ENCODE measurements at regions not wholly inside any gene's neighbourhood (a gene's known extent, or its start where the extent isn't known, plus 50 kb on each side); places are given as distances from the start of the nearest gene placed in this dataset.

DNA sequence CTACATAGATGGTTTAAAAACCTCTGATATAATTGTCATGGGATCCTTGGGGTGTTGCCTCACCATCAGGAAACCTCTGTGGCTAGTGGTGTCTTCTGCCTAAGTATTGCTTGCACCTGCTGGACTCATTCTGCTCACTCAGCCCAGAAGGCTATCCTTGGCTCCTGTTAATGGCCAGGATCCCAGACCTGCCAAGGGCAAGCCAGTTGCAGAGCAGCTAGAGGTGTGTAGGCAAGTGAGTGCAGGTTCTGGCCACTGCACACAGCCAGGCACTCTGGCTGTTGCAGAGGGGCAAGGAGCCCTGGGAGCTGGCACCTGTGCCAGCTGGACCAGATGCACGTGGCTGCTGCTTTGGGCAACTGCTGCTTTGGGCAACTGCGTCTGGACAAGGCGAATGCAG lies 1125.8 kb downstream of the SI start:
- no peak for DNase-seq (ENCODE audit: low read depth, low spot score)

DNA sequence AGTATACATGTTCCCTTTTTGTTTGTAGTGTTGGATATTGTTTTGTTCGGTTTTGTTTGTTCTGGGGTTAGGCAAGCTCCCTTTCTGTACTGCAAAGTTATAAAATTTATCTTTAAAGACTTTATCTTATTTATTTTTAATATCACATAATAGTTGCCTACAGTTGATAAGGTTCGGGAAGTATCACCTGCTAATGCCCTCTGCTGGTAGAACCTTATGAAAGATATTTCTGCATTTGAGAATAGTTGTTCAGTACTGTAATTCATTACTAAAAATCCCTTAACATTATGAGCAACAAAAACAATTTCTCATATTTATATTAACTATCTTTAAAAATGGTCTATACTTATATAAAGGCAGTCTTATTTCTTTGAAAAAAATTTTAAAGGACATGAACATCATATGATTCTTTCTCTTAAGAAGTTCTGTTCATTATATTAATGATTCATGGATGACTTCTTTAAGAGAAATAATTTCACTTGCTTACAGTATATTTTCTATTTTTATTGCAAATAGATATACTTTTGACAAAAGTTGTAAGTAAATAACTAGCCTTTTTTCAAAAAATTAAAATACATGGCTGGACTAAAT lies 1126.8 kb downstream of the SI start:
- no peak for DNase-seq (ENCODE audit: low read depth, low spot score)

DNA sequence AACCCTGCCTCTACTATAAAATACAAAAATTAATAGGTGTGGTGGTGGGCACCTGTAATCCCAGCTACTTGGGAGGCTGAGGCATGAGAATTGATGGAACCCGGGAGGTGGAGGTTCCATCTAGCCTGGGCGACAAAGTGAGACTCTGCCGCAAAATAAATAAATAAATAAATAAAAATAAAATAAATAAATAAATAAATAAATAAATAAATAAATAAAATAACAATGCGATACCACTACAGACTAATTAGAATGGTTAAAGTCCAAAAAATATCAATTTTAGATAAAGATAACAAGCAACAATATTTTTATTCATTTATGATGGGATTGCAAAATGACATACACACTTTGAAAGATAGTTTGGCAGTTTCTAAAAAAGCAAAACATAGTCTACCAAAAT lies 1131.5 kb downstream of the SI start:
- no peak for DNase-seq (ENCODE audit: low read depth, low spot score)

DNA sequence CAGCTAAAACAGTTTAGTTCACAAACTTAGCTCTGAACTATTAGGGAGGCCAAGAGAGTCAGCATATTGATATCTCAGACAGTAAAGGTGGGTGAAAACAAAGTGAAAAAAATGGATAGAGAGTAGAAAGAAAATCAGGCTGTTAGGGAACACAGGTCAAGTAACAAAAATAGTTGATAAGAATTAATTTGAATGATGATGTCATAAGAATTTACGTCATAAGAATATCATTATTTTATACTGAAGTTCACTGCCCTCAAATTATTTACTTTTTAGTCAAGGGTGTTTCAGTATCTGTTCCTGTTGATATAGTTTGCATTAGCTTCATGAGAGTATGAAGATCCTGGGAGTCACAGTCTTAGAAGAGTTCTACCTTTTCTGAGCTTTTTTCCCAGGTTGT lies 1134.6 kb downstream of the SI start:
- DNase-seq (ENCODE audit: low read depth, low spot score), result no peak

DNA sequence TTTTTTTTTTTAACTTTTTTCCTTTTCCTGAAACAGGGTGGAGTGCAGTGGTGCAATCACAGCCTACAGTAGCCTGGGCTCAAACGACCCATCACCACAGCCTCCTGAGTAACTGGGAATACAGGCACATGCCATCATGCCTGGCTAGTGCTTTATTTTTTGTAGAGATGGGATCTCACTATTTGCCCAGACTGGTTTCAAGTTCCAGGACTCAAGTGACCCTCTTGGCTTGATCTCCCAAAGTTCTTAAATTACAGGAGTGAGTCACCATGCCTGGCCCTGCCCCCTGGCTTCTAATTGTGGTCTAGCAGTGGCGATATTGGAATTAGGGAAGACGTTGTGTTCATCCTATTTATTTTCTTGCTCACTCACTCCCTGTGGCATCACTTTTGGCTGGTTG lies 1138.4 kb downstream of the SI start:
- no peak for DNase-seq (ENCODE audit: low read depth, low spot score)

DNA sequence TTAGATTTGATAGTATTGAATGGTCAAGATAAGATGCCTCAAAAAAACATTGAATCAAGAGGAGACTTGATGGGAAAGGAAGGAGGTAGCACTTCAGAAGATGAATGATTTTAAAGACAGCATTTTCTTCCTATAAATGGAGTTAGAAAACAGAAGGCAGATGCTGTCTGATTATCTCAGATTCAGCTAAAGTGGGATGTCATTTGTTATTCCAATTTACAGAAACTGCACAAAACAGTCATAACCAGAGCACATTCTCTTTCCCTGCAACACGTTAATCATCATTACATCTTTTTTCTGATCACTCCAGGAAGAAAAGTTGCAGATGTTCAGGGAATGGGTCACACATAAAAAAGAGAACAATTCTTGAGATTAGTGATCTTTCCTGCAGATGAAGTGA lies 1141.8 kb downstream of the SI start:
- DNase-seq (ENCODE audit: low read depth, low spot score), result no peak

DNA sequence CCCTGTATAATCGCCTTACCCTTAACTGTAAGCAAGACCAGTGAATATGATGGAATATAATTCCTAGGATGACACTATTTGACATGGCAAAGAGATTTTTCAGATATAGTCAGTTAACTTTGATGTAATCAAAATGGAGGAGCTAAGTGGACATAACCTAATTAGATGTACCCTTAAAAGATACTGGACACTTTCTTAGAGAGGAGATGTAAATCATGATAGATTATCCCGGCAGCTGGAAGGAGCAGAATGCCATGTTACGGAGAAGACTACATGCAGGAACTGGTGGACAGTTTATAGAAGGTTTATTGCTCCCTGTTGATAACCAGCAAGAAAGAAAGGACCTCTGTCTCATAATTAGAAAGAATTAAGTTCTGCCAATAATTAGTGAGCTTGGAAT lies 1142.9 kb downstream of the SI start:
- no peak for DNase-seq (ENCODE audit: low read depth, low spot score)

DNA sequence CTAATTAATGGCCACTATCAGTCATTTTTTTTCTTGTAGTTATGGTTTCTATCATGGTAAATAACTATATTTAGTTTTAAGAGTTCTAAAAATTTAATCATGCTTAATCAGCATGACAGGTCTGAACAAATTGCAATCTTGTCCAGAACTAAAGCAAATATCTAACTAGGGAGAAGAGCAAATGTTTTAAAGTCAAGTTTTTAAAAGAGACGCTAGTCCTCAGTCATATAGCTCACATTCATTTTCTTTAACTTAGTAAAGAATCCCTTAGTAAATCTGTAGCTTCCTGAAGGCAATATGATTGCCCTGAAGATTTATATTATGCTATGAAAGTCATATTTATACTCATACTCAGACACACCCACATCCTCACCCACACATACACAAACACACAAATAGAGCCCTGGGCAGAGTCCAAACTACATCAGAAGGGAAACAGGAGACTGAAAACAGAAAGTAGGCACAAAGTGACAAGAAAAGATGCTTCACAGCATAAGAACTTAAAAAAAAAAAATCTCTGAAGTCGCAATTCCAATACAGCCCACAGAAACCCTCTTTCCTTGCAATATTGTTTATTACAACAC lies 1149.1 kb downstream of the SI start:
- no peak for DNase-seq (ENCODE audit: low read depth, low spot score)

DNA sequence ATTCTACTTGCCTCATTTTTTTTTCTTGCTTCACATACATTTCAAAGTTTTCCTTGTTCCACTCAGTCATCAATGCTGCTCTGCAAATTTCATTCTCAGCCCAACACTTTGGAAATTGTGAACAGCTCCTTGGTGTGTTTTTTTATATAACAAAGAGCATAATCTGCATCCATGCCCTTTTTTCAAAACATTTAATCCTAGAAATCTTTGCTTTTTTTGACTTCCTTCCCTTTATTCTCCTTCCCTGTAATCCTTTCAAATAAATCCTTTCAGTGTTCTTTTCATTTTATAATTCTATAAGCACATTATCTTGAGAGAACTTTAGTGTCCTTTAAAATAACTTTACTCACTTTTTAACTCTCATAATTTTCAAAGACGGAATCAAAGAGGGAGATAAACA lies 1150.8 kb downstream of the SI start:
- no peak for DNase-seq (ENCODE audit: low read depth, low spot score)

DNA sequence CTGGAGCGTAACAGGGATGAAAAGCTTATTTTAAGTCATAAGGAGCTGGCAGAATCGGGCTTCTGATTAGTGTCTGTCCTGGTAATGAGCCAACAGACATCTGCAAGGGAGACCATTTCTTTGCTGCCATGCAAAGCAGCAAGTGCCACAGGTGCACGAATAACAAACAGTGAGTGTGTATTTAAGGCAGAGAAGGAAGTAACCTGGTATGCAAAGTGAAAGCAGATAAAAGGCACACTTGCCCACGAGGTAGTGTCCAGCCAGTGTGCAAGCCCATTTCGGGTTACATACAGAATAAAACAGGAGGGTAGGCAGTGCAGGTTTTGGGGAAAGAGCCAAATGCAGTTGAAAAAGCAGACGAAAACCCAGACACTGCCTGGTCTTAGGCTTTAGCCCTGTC lies 1153.7 kb downstream of the SI start:
- DNase-seq (ENCODE audit: low read depth, low spot score), result no peak

DNA sequence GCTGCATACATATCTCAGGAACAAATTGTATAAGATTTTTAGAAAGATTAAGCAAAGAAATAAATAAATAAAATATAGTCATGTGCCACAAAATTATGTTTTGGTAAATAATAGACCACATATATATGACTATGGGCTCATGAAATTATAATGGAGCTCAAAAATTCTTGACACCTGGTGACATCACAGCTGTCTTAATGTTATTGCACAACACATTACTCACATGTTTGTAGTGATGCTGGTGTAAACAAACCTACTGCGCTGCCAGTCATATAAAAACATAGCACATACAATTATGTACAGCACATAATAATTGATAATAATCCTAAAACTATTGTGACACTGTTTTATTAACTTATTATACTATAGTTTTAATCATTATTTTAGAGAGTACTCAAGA lies 1159.1 kb downstream of the SI start:
- no peak for DNase-seq (ENCODE audit: low read depth, low spot score)

DNA sequence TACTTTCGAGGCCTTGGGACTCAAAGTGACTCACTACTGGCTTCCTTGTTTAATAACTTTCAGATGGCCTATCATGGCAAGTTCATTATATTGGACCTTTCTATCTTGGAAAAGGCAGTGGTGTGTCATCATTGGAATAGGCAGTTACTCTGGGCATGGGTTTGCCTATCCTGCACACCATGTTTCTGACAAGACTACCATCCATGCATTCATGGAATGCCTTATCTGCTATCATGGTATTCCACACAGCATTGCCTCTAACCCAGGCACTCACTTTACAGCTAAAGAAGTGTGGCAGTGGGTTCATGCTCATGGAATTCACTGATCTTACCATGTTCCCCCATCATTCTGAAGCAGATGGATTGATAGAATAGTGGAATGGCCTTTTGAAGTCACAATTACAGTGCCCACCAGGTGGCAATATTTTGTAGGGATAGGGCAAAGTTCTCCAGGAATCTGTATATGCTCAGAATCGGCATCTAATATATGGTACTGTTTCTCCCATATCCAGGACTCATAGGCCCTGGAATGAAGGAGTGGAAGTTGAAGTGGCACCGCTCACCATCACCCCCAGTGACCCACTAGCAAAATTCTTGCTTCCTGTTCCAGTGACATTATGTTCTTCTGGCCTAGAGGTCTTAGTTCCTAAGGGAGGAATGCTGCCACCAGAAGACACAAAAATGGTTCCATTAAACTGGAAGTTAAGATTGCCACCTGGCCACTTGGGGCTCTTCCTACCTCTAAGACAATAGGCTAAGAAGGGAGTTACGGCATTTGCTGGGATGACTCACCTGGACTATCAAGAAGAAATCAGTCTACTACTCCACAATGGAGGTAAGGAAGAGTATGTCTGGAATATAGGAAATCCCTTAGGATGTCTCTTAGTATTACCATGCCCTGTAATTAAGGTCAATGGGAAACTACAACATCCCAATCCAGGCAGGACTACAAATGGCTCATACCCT lies 1161.4 kb downstream of the SI start:
- no peak for DNase-seq (ENCODE audit: low read depth, low spot score)

DNA sequence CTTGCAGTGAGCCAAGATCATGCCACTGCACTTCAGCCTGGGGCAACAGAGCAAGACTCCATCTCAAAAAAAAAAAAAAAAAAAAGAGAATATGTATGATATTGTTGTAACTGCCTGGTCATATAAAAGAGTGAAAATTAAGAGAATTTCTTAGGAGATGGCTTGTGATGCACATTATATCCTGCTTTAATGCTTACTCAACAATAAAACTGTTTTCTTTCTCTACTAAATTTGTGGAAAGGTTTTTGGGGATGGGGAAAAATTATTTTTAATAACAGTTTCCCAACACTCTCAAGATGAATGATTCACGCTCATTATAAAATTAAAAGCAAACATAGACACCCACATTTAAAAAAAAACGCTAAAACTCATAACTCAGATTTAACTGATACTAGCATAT lies 1163.0 kb downstream of the SI start:
- DNase-seq (ENCODE audit: low read depth, low spot score), result no peak

DNA sequence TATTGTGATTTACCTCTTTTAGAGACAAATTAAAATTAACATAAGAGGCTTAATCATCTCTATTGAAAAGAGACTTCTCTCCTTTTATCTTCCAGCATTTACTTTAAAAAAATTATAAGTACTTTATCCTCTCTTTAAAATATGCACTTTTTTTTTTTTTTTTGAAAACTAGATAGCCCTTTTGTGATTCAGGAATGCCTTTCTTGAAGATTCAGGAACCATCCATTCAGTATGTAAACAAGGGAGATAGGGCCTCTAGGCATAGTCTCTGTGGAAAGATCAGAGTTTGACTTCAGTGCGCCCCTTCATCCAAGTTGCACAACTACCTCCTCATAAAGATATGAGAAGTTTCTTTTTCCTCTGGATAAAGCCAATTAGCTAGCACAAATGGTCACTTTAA lies 1163.7 kb downstream of the SI start:
- DNase-seq (ENCODE audit: low read depth, low spot score), result peak; percentile 50

DNA sequence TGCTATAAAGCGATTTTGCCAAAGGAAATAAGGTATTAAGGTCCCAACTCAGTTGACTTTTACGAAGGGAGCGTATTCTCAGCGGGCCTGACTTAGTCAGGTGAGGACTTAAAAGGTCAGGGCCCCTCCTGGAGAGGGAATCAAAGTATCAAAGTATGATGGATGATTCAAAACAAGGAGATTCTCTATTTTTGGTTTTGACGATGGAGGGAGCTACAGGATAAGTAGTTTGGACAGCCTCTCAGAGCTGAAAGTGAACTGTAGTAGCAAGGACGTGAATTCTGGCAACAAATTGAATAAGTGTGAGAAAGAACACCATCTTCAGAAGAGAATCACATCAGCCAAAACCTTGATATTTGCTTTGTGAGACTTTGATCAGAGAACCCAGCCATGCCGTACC lies 1186.5 kb downstream of the SI start:
- DNase-seq (ENCODE audit: low read depth, low spot score), result no peak

DNA sequence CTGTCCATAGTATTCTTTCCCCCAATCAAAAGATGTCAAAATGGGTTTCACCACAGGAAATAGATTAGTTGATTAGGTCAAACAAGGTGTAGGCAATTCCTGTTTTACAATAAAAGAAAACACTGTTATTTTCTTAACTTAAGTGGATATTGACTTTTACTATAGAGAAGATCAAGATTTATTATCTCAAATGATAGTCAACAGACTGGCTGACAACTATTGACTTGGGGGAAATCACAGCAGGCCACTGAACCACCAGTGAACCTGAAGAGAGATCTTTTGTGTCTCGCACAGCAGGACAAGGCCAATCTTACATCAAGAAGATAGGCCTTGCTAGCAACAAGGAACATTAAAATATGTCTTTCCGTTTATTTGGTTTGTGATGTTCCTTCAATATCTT lies 1187.6 kb downstream of the SI start:
- DNase-seq (ENCODE audit: low read depth, low spot score), result no peak

DNA sequence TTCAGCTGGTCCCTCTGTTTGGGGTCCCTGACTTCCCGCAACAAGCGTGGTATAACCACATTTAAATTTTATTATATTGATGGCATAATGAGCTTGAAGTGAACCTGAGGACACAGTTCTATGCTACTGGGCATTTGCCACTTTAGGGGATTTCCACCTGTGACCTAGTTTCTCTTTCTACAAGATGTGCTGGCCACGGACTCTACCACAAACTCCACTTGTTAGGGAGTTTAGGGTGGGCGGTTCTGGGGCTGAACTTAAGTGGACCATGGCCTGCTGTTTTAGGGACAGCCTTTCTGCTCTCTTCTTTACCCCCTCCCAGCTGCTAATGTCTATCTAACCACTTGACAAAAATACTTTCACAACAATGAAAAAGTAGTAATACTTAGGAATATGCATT lies 1199.1 kb downstream of the SI start:
- no peak for DNase-seq (ENCODE audit: low read depth, low spot score)

DNA sequence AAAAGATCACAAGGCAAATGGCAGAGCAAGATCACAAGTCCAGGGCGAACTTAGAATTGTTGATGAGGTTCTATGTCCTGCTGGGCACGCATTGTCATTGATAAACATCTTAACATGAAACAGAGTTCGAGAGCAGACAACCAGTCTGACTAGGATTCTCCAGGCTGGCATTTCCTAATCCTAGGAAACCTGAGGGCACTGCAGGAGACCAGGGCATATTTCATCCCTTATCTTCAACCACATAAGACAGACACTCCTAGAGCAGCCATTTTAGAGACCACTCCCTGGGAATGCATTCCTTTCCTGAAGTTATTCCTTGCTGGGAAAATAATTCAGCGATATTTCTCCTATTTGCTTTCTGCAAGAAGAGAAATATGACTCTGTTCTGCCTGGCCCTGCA lies 1199.9 kb downstream of the SI start:
- DNase-seq (ENCODE audit: low read depth, low spot score), result no peak

DNA sequence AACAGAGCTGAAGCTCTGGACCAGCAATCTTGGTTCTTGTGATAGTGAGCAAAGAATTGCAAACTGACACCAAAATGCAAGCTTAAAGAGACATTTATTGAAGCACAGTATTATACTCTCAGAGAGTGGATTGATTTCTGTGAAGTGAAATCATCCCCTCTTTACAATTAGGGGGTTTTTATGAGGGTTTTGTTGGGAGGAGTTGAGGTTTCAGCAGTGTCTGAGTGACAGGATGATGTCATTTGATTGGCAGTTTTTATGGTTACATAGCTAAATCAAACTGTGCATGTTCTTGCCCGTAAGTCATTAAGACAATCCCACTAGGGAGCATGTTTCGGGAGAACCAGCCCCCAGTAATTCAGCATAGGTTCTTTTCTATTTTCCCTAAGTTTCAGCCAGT lies 1200.5 kb downstream of the SI start:
- DNase-seq (ENCODE audit: low read depth, low spot score), result no peak

DNA sequence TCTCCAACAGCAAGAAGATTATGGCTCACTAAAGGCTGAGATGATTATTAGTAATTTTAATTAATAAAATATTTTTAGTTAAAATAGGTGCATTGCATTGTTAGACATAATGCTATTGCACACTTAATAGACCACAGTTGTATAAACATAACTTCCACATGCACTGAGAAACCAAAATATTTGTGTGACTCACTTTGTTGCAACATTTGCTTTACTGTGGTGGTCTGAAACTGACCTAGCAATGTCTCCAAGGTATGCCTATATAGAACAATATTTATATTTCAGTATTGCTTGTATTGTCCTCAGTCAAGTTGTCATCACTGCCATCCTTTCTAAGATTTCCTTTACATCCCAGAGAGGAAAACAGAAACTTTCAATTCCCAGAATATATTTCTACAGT lies 1215.2 kb downstream of the SI start:
- no peak for DNase-seq (ENCODE audit: low read depth, low spot score)

DNA sequence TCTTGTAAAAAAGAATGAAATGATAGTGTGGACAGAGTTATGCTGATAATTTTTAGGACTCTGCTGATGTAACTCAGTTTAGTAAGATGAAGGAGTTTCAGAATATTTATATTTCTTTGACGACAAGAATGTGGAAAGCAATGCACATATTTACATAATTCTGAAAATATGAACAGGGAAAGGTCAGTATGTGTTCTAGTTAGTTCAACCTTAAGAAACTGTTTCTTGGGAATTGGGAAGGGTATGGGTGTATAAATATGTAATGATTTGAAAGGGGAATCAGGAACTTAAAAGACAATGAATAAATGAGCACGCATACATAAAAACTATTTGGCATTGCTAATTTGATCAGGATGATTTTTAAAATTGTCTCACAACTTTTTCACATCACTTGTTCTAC lies 1226.1 kb downstream of the SI start:
- no peak for DNase-seq (ENCODE audit: low read depth, low spot score)

DNA sequence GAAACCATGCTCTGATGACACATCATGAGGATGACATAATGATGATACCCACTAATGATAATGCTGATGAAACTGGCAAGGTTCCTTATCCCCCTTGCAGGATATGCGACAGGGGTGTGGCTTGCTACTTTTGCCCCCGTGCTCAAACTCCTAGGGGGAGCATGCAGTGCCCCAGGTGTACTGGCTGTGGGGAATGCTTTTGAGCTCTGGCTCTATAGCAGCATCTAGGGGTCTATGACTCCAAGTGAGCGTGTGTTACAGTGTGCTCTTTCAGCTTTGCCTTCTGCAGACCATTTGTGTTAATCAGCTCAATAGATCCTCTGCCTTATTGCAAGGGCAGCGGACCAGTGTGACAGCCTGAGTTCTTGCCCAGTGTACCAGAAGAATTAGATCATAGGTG lies 1239.5 kb downstream of the SI start:
- peak; percentile 9 for DNase-seq (ENCODE audit: low read depth, low spot score)

DNA sequence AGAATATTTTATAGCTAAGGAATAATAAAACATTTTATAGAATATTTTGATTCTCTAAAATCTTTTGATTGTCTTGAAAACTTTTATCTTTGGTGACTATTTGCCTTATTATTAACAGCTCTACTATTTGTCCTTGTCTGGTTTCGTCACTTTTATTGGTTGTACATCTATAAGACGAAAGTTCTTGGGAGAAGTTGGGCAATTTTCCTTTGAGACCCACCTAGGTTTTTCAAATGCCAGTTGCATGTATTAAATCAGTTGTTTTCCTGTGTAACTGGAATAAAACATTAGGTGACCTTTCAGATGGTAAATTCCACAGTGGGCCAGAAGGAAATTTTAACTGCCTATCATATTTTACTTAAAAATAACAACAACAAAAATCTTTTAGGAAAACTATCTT lies 1245.7 kb downstream of the SI start:
- no peak for DNase-seq (ENCODE audit: low read depth, low spot score)
